Testis (tissue), 2 donors: ENCODE measurements at regions not wholly inside any gene's neighbourhood (a gene's known extent, or its start where the extent isn't known, plus 50 kb on each side); places are given as distances from the start of the nearest gene placed in this dataset.

Experiments
- DNase-seq: peaks from one replicate; pipeline ENCODE4 v3.0.0-alpha.2; 2019
- H3K27ac ChIP-seq, 2 donors: fragments of 200-600 bp; sonication (generic); one replicate each; pipeline ENCODE4 v1.5.1; 2019
- H3K27me3 ChIP-seq: fragments of 200-600 bp; sonication (generic); one replicate; pipeline ENCODE4 v1.5.1; 2019
- H3K36me3 ChIP-seq: fragments of 200-600 bp; sonication (generic); one replicate; pipeline ENCODE4 v1.5.1; 2017; ENCODE audit warnings: low read depth; ENCODE audit errors: missing control alignments
- H3K4me1 ChIP-seq: fragments of 200-600 bp; sonication (generic); one replicate; pipeline ENCODE4 v1.5.1; 2019
- H3K4me3 ChIP-seq, 2 donors: fragments of 200-600 bp; sonication (generic); one replicate each; pipeline ENCODE4 v1.5.1; 2017 to 2019
- H3K9me3 ChIP-seq: fragments of 200-600 bp; sonication (generic); one replicate; pipeline ENCODE4 v1.5.1; 2017
- CTCF ChIP-seq, 3 experiments: fragments of 450-650 bp in 2 of 3; fragments of 200-600 bp in 1 of 3; sonication (generic) in 1 of 3; IDR thresholded peaks; one replicate each; pipeline ENCODE4 v1.5.1; 2016 to 2019; ENCODE audit warnings: antibody characterized with exemption in 3 of 3, mild to moderate bottlenecking in 2 of 3, moderate library complexity in 1 of 3
- POLR2A ChIP-seq: fragments of 450-650 bp; IDR thresholded peaks from one replicate; pipeline ENCODE4 v1.6.1; 2017; ENCODE audit warnings: antibody characterized with exemption, mild to moderate bottlenecking, moderate library complexity
- WGBS, 2 donors: methylation state at CpG; one replicate each; pipeline ENCODE4 v1.1.5; 2018; 5-methylcytosine and 5-hydroxymethylcytosine counted together
- intact Hi-C: fragments of 100-400 bp; cut with DNase I; formaldehyde crosslinking; loops from one replicate; pipeline ENCODE4 v1.15.1; 2023; ENCODE audit warnings: low total_unique reads

GRCh38 chr6:23940466-23940865 lies 185.5 kb upstream of the NRSN1 start:
- intact Hi-C loops = no loop called here
- no peak for TF ChIP-seq POLR2A
- TF ChIP-seq CTCF (IDR thresholded peaks at IDR 0.05) = no peak

GRCh38 chr6:23951691-23952090 lies 174.3 kb upstream of the NRSN1 start:
- WGBS, 2 donors = 63 to 77% methylated on average over 2 of the region's 2 CpGs
- no peak overlapping the region for H3K27ac ChIP-seq
- no peaks in the 10 kb centered on the region for H3K36me3 ChIP-seq
- H3K27me3 ChIP-seq = no peaks in the 10 kb centered on the region
- intact Hi-C loops = no loop called here
- no peak for DNase-seq
- no peak overlapping the region for H3K4me3 ChIP-seq
- H3K9me3 ChIP-seq = no peaks in the 10 kb centered on the region
- no peak for TF ChIP-seq CTCF (IDR thresholded peaks at IDR 0.05)
- no peaks in the 10 kb centered on the region for H3K4me1 ChIP-seq

More at GRCh38 chr6:23940466-23940865, 185.5 kb upstream of the NRSN1 start:
- H3K27me3 ChIP-seq = no peaks in the 10 kb centered on the region
- no peaks in the 10 kb centered on the region for H3K36me3 ChIP-seq
- no peak overlapping the region for H3K27ac ChIP-seq
- H3K4me1 ChIP-seq = no peaks in the 10 kb centered on the region
- H3K4me3 ChIP-seq = no peak overlapping the region
- DNase-seq = no peak
- H3K9me3 ChIP-seq = no peaks in the 10 kb centered on the region

GRCh38 chr6:23952245-23952644 lies 173.8 kb upstream of the NRSN1 start:
- no peaks in the 10 kb centered on the region for H3K36me3 ChIP-seq
- 80 to 81% methylated on average over 3 of the region's 3 CpGs for WGBS, 2 donors
- TF ChIP-seq POLR2A = no peak
- no peak for TF ChIP-seq CTCF (IDR thresholded peaks at IDR 0.05)
- no peak overlapping the region for H3K27ac ChIP-seq
- no peaks in the 10 kb centered on the region for H3K9me3 ChIP-seq
- no peaks in the 10 kb centered on the region for H3K4me1 ChIP-seq
- H3K4me3 ChIP-seq = no peak overlapping the region
- H3K27me3 ChIP-seq = no peaks in the 10 kb centered on the region
- intact Hi-C loops = no loop called here
- DNase-seq = no peak

- Histone ChIP-seq H3K27me3 (no peaks in the 10 kb centered on the region), H3K4me1 (no peaks in the 10 kb centered on the region), H3K36me3 (no peaks in the 10 kb centered on the region), H3K27ac (no peak overlapping the region), H3K4me3 (no peak overlapping the region), H3K9me3 (no peaks in the 10 kb centered on the region)
- DNase-seq = no peak
- 86 to 92% methylated on average over 3 of the region's 3 CpGs for WGBS, 2 donors
- intact Hi-C loops = no loop called here
- TF ChIP-seq POLR2A (no peak), CTCF (IDR thresholded peaks at IDR 0.05) (no peak)
Measured at GRCh38 chr6:23953976-23954375, 172.0 kb upstream of the NRSN1 start.

GRCh38 chr6:23957017-23957416 lies 169.0 kb upstream of the NRSN1 start:
- no peaks in the 10 kb centered on the region for H3K4me1 ChIP-seq
- no peaks in the 10 kb centered on the region for H3K36me3 ChIP-seq
- no peak for DNase-seq
- no peak overlapping the region for H3K4me3 ChIP-seq
- no peak overlapping the region for H3K27ac ChIP-seq
- no peaks in the 10 kb centered on the region for H3K27me3 ChIP-seq
- TF ChIP-seq CTCF (IDR thresholded peaks at IDR 0.05) (no peak), POLR2A (no peak)
- H3K9me3 ChIP-seq = no peaks in the 10 kb centered on the region
- 78 to 84% methylated on average over 3 of the region's 3 CpGs for WGBS, 2 donors
- intact Hi-C loops = no loop called here
